ENCODE measurements at regions not wholly inside any gene's neighbourhood (a gene's known extent, or its start where the extent isn't known, plus 50 kb on each side); places are given as distances from the start of the nearest gene placed in this dataset.

DNA sequence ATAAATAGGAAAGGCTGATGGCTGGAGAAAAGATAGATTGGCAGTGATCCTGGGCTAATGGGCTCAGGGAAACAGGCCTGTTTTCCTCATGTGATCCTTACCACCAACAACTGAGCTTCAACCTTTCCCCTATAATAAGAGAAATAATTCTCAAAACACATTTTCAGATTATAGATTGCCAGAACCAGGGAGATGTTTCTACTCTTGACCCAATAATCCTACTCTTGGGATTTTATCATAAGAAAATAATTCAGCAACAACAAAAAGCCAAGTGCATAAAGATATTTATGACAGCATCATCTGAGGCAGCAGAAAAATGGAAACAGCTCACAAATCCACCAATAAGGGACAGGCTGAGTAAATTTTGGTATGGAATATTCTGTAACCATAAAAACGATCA, 54.3 kb downstream of the ADM start:
- no peak overlapping the region for H2BK15ac ChIP-seq (ENCODE audit: low read depth, low read length)
- no peak overlapping the region for H4K91ac ChIP-seq (ENCODE audit: insufficient read length, low read depth, low read length)
- TF ChIP-seq, protein P1, sequence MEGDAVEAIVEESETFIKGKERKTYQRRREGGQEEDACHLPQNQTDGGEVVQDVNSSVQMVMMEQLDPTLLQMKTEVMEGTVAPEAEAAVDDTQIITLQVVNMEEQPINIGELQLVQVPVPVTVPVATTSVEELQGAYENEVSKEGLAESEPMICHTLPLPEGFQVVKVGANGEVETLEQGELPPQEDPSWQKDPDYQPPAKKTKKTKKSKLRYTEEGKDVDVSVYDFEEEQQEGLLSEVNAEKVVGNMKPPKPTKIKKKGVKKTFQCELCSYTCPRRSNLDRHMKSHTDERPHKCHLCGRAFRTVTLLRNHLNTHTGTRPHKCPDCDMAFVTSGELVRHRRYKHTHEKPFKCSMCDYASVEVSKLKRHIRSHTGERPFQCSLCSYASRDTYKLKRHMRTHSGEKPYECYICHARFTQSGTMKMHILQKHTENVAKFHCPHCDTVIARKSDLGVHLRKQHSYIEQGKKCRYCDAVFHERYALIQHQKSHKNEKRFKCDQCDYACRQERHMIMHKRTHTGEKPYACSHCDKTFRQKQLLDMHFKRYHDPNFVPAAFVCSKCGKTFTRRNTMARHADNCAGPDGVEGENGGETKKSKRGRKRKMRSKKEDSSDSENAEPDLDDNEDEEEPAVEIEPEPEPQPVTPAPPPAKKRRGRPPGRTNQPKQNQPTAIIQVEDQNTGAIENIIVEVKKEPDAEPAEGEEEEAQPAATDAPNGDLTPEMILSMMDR (conservative IDR thresholded peaks at IDR 0.05), result no peak
- Mint-ChIP-seq H3K36me3 (ENCODE audit: insufficient read depth in 1 of 3, low read depth in 3 of 3) (peaks cover 20 to 57% (median 25%) of the 10 kb centered on the region in 3 experiments), H3K27ac (no peak overlapping the region), H3K9me3 (peaks cover 28 to 31% of the 10 kb centered on the region in 2 experiments), H3K4me3 (no peak overlapping the region), H3K27me3 (ENCODE audit: low read depth) (peaks cover 31% of the 10 kb centered on the region), H3K4me1 (peaks cover 8 to 11% of the 10 kb centered on the region in 2 experiments; a peak in 3 of 4 replicates)
- WGBS (ENCODE audit: extremely low coverage, insufficient read length, low lambda C conversion rate), result no CpG with 5 or more reads among the region's 1 CpG
- H3K4me2 ChIP-seq (ENCODE audit: insufficient read depth, insufficient read length, low read length), result no peak overlapping the region
- H3K9me3 ChIP-seq (ENCODE audit: control insufficient read depth, low read depth, low read length), result no peaks in the 10 kb centered on the region
- H3K4ac ChIP-seq (ENCODE audit: low read depth, low read length), result no peak overlapping the region
- H4K20me1 ChIP-seq (ENCODE audit: control insufficient read depth, insufficient read depth, insufficient read length), result no peaks in the 10 kb centered on the region
- H3K9ac ChIP-seq (ENCODE audit: extremely low read depth, insufficient read length, low read length), result no peak overlapping the region
- H2AK5ac ChIP-seq (ENCODE audit: insufficient read length, low read length), result no peak overlapping the region
- H2AFZ ChIP-seq (ENCODE audit: low read length), result no peak overlapping the region
- no peak overlapping the region for H2BK20ac ChIP-seq (ENCODE audit: low read depth, low read length, poor library complexity, severe bottlenecking)
- no peak for DNase-seq
- H3T11ph ChIP-seq (ENCODE audit: low read length), result no peak overlapping the region
- H2BK120ac ChIP-seq (ENCODE audit: low read depth, low read length, poor library complexity, severe bottlenecking), result no peak overlapping the region
- H4K5ac ChIP-seq (ENCODE audit: insufficient read length, low read depth, low read length), result no peak overlapping the region
- no peak overlapping the region for H4K8ac ChIP-seq (replicated peaks; ENCODE audit: insufficient read length, low read depth, low read length)
- H3K56ac ChIP-seq (ENCODE audit: insufficient read length, low read depth, low read length), result no peak overlapping the region
- no peak overlapping the region for H2BK5ac ChIP-seq (ENCODE audit: insufficient read length, low read length)
- no peaks in the 10 kb centered on the region for H3K79me2 ChIP-seq (ENCODE audit: insufficient read depth, low read length)
- H3K18ac ChIP-seq (ENCODE audit: insufficient read length, low read depth, low read length), result no peak overlapping the region
- no peaks in the 10 kb centered on the region for H3K27me3 ChIP-seq (ENCODE audit: insufficient read depth, low read length)
- no peak overlapping the region for H3K14ac ChIP-seq (ENCODE audit: insufficient read depth, low read length)
- no peak overlapping the region for H2BK12ac ChIP-seq (ENCODE audit: insufficient read length, low read depth, low read length)
- no peaks in the 10 kb centered on the region; the same call in 1 of the 2 replicates for H3K4me1 ChIP-seq (ENCODE audit: insufficient read depth, low read length)
- no peak overlapping the region for H3K27ac ChIP-seq (ENCODE audit: insufficient read length, low read depth, low read length)
- H3K23ac ChIP-seq (ENCODE audit: insufficient read length, low read depth, low read length), result no peak overlapping the region
- H3K23me2 ChIP-seq (ENCODE audit: insufficient read length, low read depth, low read length, poor library complexity, severe bottlenecking), result no peaks in the 10 kb centered on the region
- H3K79me1 ChIP-seq (ENCODE audit: insufficient read depth, low read depth, low read length, poor library complexity, severe bottlenecking), result no peaks in the 10 kb centered on the region

All from H9 (cell line).